Gastrocnemius medialis (tissue), 4 donors: ENCODE measurements at regions not wholly inside any gene's neighbourhood (a gene's known extent, or its start where the extent isn't known, plus 50 kb on each side); places are given as distances from the start of the nearest gene placed in this dataset.
"Not testable (repeated sequence)": the region's sequence is repeated elsewhere in the genome, so short reads cannot be mapped to it uniquely, and the experiment has no call there.

ENCODE experiments used
- CTCF ChIP-seq, 5 experiments: fragments of 450-650 bp in 3 of 5; fragments of 200-600 bp in 2 of 5; sonication (generic) in 2 of 5; IDR thresholded peaks in 4 of 5; conservative IDR thresholded peaks in 1 of 5; 1 replicate in 4 of 5; 2 replicates in 1 of 5; pipeline ENCODE4 v1.5.1; 2016 to 2019; ENCODE audit warnings: antibody characterized with exemption in 5 of 5, mild to moderate bottlenecking in 3 of 5, moderate library complexity in 3 of 5
- POLR2A ChIP-seq, 2 donors: fragments of 450-650 bp; IDR thresholded peaks; one replicate each; pipeline ENCODE4 v1.6.1; 2017; ENCODE audit warnings: antibody characterized with exemption in 2 of 2, mild to moderate bottlenecking in 2 of 2, moderate library complexity in 2 of 2

GRCh38 chr13:54440853-54441400 lies 1412.3 kb downstream of the OLFM4 start:
- TF ChIP-seq CTCF (IDR thresholded peaks at IDR 0.05 in 4 of 5, conservative IDR thresholded peaks at IDR 0.05 in 1 of 5); POLR2A (IDR thresholded peaks at IDR 0.05): not testable (repeated sequence)
